Neural cell (in vitro differentiated cells): ENCODE measurements at regions not wholly inside any gene's neighbourhood (a gene's known extent, or its start where the extent isn't known, plus 50 kb on each side); places are given as distances from the start of the nearest gene placed in this dataset.

Experiments
- EP300 ChIP-seq: fragments of 450-650 bp; conservative IDR thresholded peaks from 2 replicates; pipeline ENCODE4 v1.6.1; 2014; ENCODE audit warnings: antibody characterized with exemption, mild to moderate bottlenecking, moderate library complexity; ENCODE audit not compliant: poor library complexity, severe bottlenecking
- EZH2 ChIP-seq: fragments of 200-600, 300-800 bp; shearing (Covaris generic), sonication (generic); IDR thresholded peaks from 2 replicates; pipeline ENCODE4 v1.6.1; 2014; ENCODE audit warnings: antibody characterized with exemption, low read length, borderline replicate concordance, mild to moderate bottlenecking; ENCODE audit not compliant: insufficient read depth, poor library complexity, severe bottlenecking
- MXI1 ChIP-seq: fragments of 450-650 bp; conservative IDR thresholded peaks from 2 replicates; pipeline ENCODE4 v1.6.1; 2014; ENCODE audit warnings: antibody characterized with exemption, mild to moderate bottlenecking; ENCODE audit not compliant: poor library complexity, severe bottlenecking
- POLR2AphosphoS5 ChIP-seq: IDR thresholded peaks from 2 replicates; pipeline ENCODE4 v1.6.1; 2012
- RAD21 ChIP-seq: fragments of 450-650 bp; conservative IDR thresholded peaks from 2 replicates; pipeline ENCODE4 v1.6.1; 2014; ENCODE audit warnings: antibody characterized with exemption, mild to moderate bottlenecking, moderate library complexity
- TF ChIP-seq, protein P1 (sequence below): fragments of 450-650 bp; IDR thresholded peaks from 2 replicates; pipeline ENCODE4 v1.5.1; 2014; ENCODE audit warnings: antibody characterized with exemption, mild to moderate bottlenecking, moderate library complexity; ENCODE audit not compliant: poor library complexity, severe bottlenecking
- TF ChIP-seq, protein P2 (sequence below): IDR thresholded peaks from 2 replicates; pipeline ENCODE4 v1.6.1; 2012; ENCODE audit warnings: borderline replicate concordance

DNA sequence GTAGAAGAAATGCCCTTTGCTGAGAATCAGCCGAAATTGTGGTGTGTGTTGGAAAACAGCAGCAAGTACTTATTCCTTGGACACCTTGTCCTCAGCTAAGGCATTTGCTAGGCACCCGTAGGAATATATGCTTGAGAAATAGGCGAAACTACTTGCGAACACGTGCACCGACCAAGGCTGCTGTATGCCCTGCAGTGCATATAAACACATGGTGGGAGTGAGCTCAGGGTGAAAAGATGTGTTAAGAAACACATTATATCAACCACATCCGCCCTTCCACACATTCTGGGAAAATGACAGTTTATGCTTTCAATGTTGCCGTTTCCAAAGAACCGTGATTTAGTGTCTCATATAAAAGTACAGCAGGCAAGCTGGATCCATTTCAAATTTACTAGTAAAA is 199.2 kb downstream of the JCAD start:
- TF ChIP-seq, protein P1, sequence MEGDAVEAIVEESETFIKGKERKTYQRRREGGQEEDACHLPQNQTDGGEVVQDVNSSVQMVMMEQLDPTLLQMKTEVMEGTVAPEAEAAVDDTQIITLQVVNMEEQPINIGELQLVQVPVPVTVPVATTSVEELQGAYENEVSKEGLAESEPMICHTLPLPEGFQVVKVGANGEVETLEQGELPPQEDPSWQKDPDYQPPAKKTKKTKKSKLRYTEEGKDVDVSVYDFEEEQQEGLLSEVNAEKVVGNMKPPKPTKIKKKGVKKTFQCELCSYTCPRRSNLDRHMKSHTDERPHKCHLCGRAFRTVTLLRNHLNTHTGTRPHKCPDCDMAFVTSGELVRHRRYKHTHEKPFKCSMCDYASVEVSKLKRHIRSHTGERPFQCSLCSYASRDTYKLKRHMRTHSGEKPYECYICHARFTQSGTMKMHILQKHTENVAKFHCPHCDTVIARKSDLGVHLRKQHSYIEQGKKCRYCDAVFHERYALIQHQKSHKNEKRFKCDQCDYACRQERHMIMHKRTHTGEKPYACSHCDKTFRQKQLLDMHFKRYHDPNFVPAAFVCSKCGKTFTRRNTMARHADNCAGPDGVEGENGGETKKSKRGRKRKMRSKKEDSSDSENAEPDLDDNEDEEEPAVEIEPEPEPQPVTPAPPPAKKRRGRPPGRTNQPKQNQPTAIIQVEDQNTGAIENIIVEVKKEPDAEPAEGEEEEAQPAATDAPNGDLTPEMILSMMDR: no peak
- TF ChIP-seq EP300 (no peak), EZH2 (no peak), POLR2AphosphoS5 (no peak), MXI1 (no peak), RAD21 (no peak)
- TF ChIP-seq, protein P2, sequence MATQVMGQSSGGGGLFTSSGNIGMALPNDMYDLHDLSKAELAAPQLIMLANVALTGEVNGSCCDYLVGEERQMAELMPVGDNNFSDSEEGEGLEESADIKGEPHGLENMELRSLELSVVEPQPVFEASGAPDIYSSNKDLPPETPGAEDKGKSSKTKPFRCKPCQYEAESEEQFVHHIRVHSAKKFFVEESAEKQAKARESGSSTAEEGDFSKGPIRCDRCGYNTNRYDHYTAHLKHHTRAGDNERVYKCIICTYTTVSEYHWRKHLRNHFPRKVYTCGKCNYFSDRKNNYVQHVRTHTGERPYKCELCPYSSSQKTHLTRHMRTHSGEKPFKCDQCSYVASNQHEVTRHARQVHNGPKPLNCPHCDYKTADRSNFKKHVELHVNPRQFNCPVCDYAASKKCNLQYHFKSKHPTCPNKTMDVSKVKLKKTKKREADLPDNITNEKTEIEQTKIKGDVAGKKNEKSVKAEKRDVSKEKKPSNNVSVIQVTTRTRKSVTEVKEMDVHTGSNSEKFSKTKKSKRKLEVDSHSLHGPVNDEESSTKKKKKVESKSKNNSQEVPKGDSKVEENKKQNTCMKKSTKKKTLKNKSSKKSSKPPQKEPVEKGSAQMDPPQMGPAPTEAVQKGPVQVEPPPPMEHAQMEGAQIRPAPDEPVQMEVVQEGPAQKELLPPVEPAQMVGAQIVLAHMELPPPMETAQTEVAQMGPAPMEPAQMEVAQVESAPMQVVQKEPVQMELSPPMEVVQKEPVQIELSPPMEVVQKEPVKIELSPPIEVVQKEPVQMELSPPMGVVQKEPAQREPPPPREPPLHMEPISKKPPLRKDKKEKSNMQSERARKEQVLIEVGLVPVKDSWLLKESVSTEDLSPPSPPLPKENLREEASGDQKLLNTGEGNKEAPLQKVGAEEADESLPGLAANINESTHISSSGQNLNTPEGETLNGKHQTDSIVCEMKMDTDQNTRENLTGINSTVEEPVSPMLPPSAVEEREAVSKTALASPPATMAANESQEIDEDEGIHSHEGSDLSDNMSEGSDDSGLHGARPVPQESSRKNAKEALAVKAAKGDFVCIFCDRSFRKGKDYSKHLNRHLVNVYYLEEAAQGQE: no peak
